ENCODE measurements at regions not wholly inside any gene's neighbourhood (a gene's known extent, or its start where the extent isn't known, plus 50 kb on each side); places are given as distances from the start of the nearest gene placed in this dataset.

GRCh38 chr20:60125513-60125912 lies 167.3 kb downstream of the CDH26 start:
- no peak overlapping the region for H3K27ac Mint-ChIP-seq (ENCODE audit: low read depth, unreplicated experiment)
- H3K9me3 Mint-ChIP-seq (ENCODE audit: unreplicated experiment), result no peaks in the 10 kb centered on the region
- ChIA-PET POLR2A (no interaction called here), CTCF (no interaction called here)
- TF ChIP-seq CTCF (IDR thresholded peaks at IDR 0.05; ENCODE audit: unreplicated experiment), result no peak
- peaks cover 85% of the 10 kb centered on the region for H3K27me3 Mint-ChIP-seq (ENCODE audit: insufficient read depth, unreplicated experiment)
- intact Hi-C loops (cut with micrococcal nuclease), result no loop called here
- no peak overlapping the region for H3K4me3 Mint-ChIP-seq (ENCODE audit: unreplicated experiment)
- no peak for DNase-seq (ENCODE audit: unreplicated experiment)
- no TSS peak for BruUV-seq (replicated peaks)
- H3K4me1 Mint-ChIP-seq (ENCODE audit: insufficient read depth, unreplicated experiment), result no peaks in the 10 kb centered on the region
- H3K36me3 Mint-ChIP-seq (ENCODE audit: insufficient read depth, unreplicated experiment), result no peaks in the 10 kb centered on the region

- Mint-ChIP-seq H3K27ac (ENCODE audit: low read depth, unreplicated experiment) (no peak overlapping the region), H3K36me3 (ENCODE audit: insufficient read depth, unreplicated experiment) (no peaks in the 10 kb centered on the region), H3K9me3 (ENCODE audit: unreplicated experiment) (no peaks in the 10 kb centered on the region), H3K4me3 (ENCODE audit: unreplicated experiment) (no peak overlapping the region), H3K4me1 (ENCODE audit: insufficient read depth, unreplicated experiment) (peaks cover under 1% of the 10 kb centered on the region), H3K27me3 (ENCODE audit: insufficient read depth, unreplicated experiment) (peaks cover 76% of the 10 kb centered on the region)
- ChIA-PET CTCF (interaction anchor here (1.3 kb wide), 1 partner anchor 11 kb away, joined by 4 read pairs; no protein-coding TSS in a partner anchor), POLR2A (no interaction called here)
- no TSS peak for BruUV-seq (replicated peaks)
- TF ChIP-seq CTCF (IDR thresholded peaks at IDR 0.05; ENCODE audit: unreplicated experiment), result no peak
- DNase-seq (ENCODE audit: unreplicated experiment), result no peak
- intact Hi-C loops (cut with micrococcal nuclease), result no loop called here
Measured at GRCh38 chr20:60126975-60127374, 168.8 kb downstream of the CDH26 start.

- peaks cover 10% of the 10 kb centered on the region for H3K4me1 Mint-ChIP-seq (ENCODE audit: insufficient read depth, unreplicated experiment)
- CTCF ChIA-PET, result no interaction called here
- no peak for TF ChIP-seq CTCF (IDR thresholded peaks at IDR 0.05; ENCODE audit: unreplicated experiment)
- no peaks in the 10 kb centered on the region for H3K36me3 Mint-ChIP-seq (ENCODE audit: insufficient read depth, unreplicated experiment)
- no peaks in the 10 kb centered on the region for H3K9me3 Mint-ChIP-seq (ENCODE audit: unreplicated experiment)
- peaks cover 56% of the 10 kb centered on the region for H3K27me3 Mint-ChIP-seq (ENCODE audit: insufficient read depth, unreplicated experiment)
- intact Hi-C loops (cut with micrococcal nuclease), result loop anchor here (10.0 kb wide), 1 partner anchor 133 kb away; no protein-coding TSS in a partner anchor
- POLR2A ChIA-PET, result no interaction called here
- BruUV-seq (replicated peaks), result no TSS peak
- no peak overlapping the region for H3K27ac Mint-ChIP-seq (ENCODE audit: low read depth, unreplicated experiment)
- H3K4me3 Mint-ChIP-seq (ENCODE audit: unreplicated experiment), result no peak overlapping the region
- no peak for DNase-seq (ENCODE audit: unreplicated experiment)
Measured at GRCh38 chr20:60131375-60131774, 173.2 kb downstream of the CDH26 start.

- Mint-ChIP-seq H3K36me3 (ENCODE audit: insufficient read depth, unreplicated experiment) (no peaks in the 10 kb centered on the region), H3K27ac (ENCODE audit: low read depth, unreplicated experiment) (no peak overlapping the region), H3K4me1 (ENCODE audit: insufficient read depth, unreplicated experiment) (peaks cover 10% of the 10 kb centered on the region), H3K4me3 (ENCODE audit: unreplicated experiment) (no peak overlapping the region), H3K27me3 (ENCODE audit: insufficient read depth, unreplicated experiment) (peaks cover 47% of the 10 kb centered on the region), H3K9me3 (ENCODE audit: unreplicated experiment) (no peaks in the 10 kb centered on the region)
- POLR2A ChIA-PET, result no interaction called here
- TF ChIP-seq CTCF (IDR thresholded peaks at IDR 0.05; ENCODE audit: unreplicated experiment), result no peak
- CTCF ChIA-PET, result interaction anchor here (0.6 kb wide), 1 partner anchor 567 kb away, joined by 3 read pairs; no protein-coding TSS in a partner anchor
- no TSS peak for BruUV-seq (replicated peaks)
- intact Hi-C loops (cut with micrococcal nuclease), result loop anchor here (10.0 kb wide), 1 partner anchor 133 kb away; no protein-coding TSS in a partner anchor
- no peak for DNase-seq (ENCODE audit: unreplicated experiment)
Measured at GRCh38 chr20:60132162-60132826, 174.1 kb downstream of the CDH26 start.
